Neural cell (in vitro differentiated cells): ENCODE measurements at regions not wholly inside any gene's neighbourhood (a gene's known extent, or its start where the extent isn't known, plus 50 kb on each side); places are given as distances from the start of the nearest gene placed in this dataset.

ENCODE experiments used
- H2AFZ ChIP-seq: fragments of 200-600, 300-800 bp; sonication (generic), shearing (Covaris generic); 2 replicates; pipeline ENCODE4 v1.6.0; 2014; ENCODE audit warnings: low read depth, mild to moderate bottlenecking, antibody characterized with exemption, low read length, moderate library complexity
- H3F3A ChIP-seq: fragments of 200-600 bp; shearing (Covaris generic); 2 replicates; pipeline ENCODE4 v1.6.1; 2016; ENCODE audit warnings: mild to moderate bottlenecking, moderate library complexity, mixed read lengths, antibody characterized with exemption, low read length; ENCODE audit not compliant: insufficient read depth, poor library complexity, severe bottlenecking
- H3K27ac ChIP-seq: fragments of 200-600, 300-800 bp; sonication (generic), shearing (Covaris generic); 2 replicates; pipeline ENCODE4 v1.5.1; 2014; ENCODE audit warnings: mild to moderate bottlenecking, low read length, moderate library complexity
- H3K27me3 ChIP-seq: fragments of 300-800, 200-600 bp; sonication (generic), shearing (Covaris generic); 2 replicates; pipeline ENCODE4 v1.6.0; 2014; ENCODE audit warnings: mild to moderate bottlenecking, low read depth, low read length, moderate library complexity; ENCODE audit not compliant: insufficient read depth
- H3K36me3 ChIP-seq: fragments of 300-800, 200-600 bp; sonication (generic), shearing (Covaris generic); 2 replicates; pipeline ENCODE4 v1.5.1; 2014; ENCODE audit warnings: mild to moderate bottlenecking, antibody characterized with exemption, low read length, moderate library complexity; ENCODE audit not compliant: insufficient read depth
- H3K4me2 ChIP-seq: fragments of 300-800, 200-600 bp; sonication (generic), shearing (Covaris generic); 2 replicates; pipeline ENCODE4 v1.6.0; 2014; ENCODE audit warnings: mild to moderate bottlenecking, low read length
- H3K4me3 ChIP-seq: fragments of 300-800, 200-600 bp; sonication (generic), shearing (Covaris generic); 2 replicates; pipeline ENCODE4 v1.5.1; 2014; ENCODE audit warnings: mild to moderate bottlenecking, low read length, moderate library complexity
- H3K79me2 ChIP-seq: fragments of 200-600 bp; shearing (Covaris generic); replicated peaks from 2 replicates; pipeline ENCODE4 v1.6.0; 2014; ENCODE audit warnings: mild to moderate bottlenecking, low read length, moderate library complexity; ENCODE audit not compliant: insufficient read depth
- H3K9ac ChIP-seq: fragments of 300-800, 200-600 bp; sonication (generic), shearing (Covaris generic); 2 replicates; pipeline ENCODE4 v1.6.1; 2016; ENCODE audit warnings: mild to moderate bottlenecking, low read length, mixed read lengths
- H3K9me2 ChIP-seq: fragments of 200-600 bp; shearing (Covaris generic); 2 replicates; pipeline ENCODE4 v1.6.1; 2016; ENCODE audit warnings: mild to moderate bottlenecking, low read length, mixed read lengths; ENCODE audit not compliant: insufficient read depth
- H3K9me3 ChIP-seq: fragments of 200-600, 300-800 bp; sonication (generic), shearing (Covaris generic); 2 replicates; pipeline ENCODE4 v1.6.1; 2016; ENCODE audit warnings: mild to moderate bottlenecking, mixed run types, low read length, moderate library complexity, mixed read lengths
- H4K20me1 ChIP-seq: fragments of 200-600 bp; shearing (Covaris generic); 2 replicates; pipeline ENCODE4 v1.6.1; 2016; ENCODE audit warnings: mild to moderate bottlenecking, mixed run types; ENCODE audit not compliant: insufficient read depth
- CTCF ChIP-seq: fragments of 450-650 bp; IDR thresholded peaks from 2 replicates; pipeline ENCODE4 v1.5.1; 2014; ENCODE audit warnings: antibody characterized with exemption, mild to moderate bottlenecking, moderate library complexity; ENCODE audit not compliant: poor library complexity, severe bottlenecking
- EP300 ChIP-seq: fragments of 450-650 bp; conservative IDR thresholded peaks from 2 replicates; pipeline ENCODE4 v1.6.1; 2014; ENCODE audit warnings: antibody characterized with exemption, mild to moderate bottlenecking, moderate library complexity; ENCODE audit not compliant: poor library complexity, severe bottlenecking
- EZH2 ChIP-seq: fragments of 200-600, 300-800 bp; shearing (Covaris generic), sonication (generic); IDR thresholded peaks from 2 replicates; pipeline ENCODE4 v1.6.1; 2014; ENCODE audit warnings: antibody characterized with exemption, low read length, borderline replicate concordance, mild to moderate bottlenecking; ENCODE audit not compliant: insufficient read depth, poor library complexity, severe bottlenecking
- MXI1 ChIP-seq: fragments of 450-650 bp; conservative IDR thresholded peaks from 2 replicates; pipeline ENCODE4 v1.6.1; 2014; ENCODE audit warnings: antibody characterized with exemption, mild to moderate bottlenecking; ENCODE audit not compliant: poor library complexity, severe bottlenecking
- POLR2AphosphoS5 ChIP-seq: IDR thresholded peaks from 2 replicates; pipeline ENCODE4 v1.6.1; 2012
- RAD21 ChIP-seq: fragments of 450-650 bp; conservative IDR thresholded peaks from 2 replicates; pipeline ENCODE4 v1.6.1; 2014; ENCODE audit warnings: antibody characterized with exemption, mild to moderate bottlenecking, moderate library complexity
- REST ChIP-seq: IDR thresholded peaks from 2 replicates; pipeline ENCODE4 v1.6.1; 2012; ENCODE audit warnings: borderline replicate concordance
- SMC3 ChIP-seq: fragments of 450-650 bp; conservative IDR thresholded peaks from 2 replicates; pipeline ENCODE4 v1.6.1; 2014; ENCODE audit warnings: antibody characterized with exemption, mild to moderate bottlenecking, moderate library complexity; ENCODE audit not compliant: poor library complexity
- TAF1 ChIP-seq: IDR thresholded peaks from 2 replicates; pipeline ENCODE4 v1.6.1; 2012; ENCODE audit warnings: low read depth

- Histone ChIP-seq H3K9me2 (no peaks in the 10 kb centered on the region), H3K4me2 (no peak overlapping the region)
Measured at GRCh38 chr2:186946896-186947467, 98.0 kb upstream of the ZSWIM2 start.

GRCh38 chr2:186941853-186942252 lies 92.9 kb upstream of the ZSWIM2 start:
- no peak overlapping the region for H2AFZ ChIP-seq
- H3K36me3 ChIP-seq, result no peaks in the 10 kb centered on the region
- TF ChIP-seq EP300, result no peak
- no peak for TF ChIP-seq CTCF
- TF ChIP-seq REST, result no peak
- no peak for TF ChIP-seq SMC3
- TF ChIP-seq MXI1, result no peak
- no peak for TF ChIP-seq TAF1
- no peak for TF ChIP-seq POLR2AphosphoS5

More at GRCh38 chr2:186946896-186947467, 98.0 kb upstream of the ZSWIM2 start:
- no peaks in the 10 kb centered on the region for H3K36me3 ChIP-seq
- H3K27ac ChIP-seq, result no peak overlapping the region
- no peak overlapping the region for H2AFZ ChIP-seq
- H3F3A ChIP-seq, result no peaks in the 10 kb centered on the region
- no peaks in the 10 kb centered on the region for H4K20me1 ChIP-seq
- no peak overlapping the region for H3K4me3 ChIP-seq
- no peaks in the 10 kb centered on the region for H3K27me3 ChIP-seq
- no peaks in the 10 kb centered on the region for H3K9me3 ChIP-seq
- H3K9ac ChIP-seq, result no peak overlapping the region
- TF ChIP-seq RAD21 (no peak), EZH2 (no peak), REST (no peak), SMC3 (no peak), POLR2AphosphoS5 (no peak), EP300 (no peak), CTCF (no peak)
- H3K79me2 ChIP-seq, result no peaks in the 10 kb centered on the region

More at GRCh38 chr2:186941853-186942252, 92.9 kb upstream of the ZSWIM2 start:
- H3K9me2 ChIP-seq, result no peaks in the 10 kb centered on the region
- H3K27ac ChIP-seq, result no peak overlapping the region
- H3K4me2 ChIP-seq, result no peak overlapping the region
- H3K9ac ChIP-seq, result no peak overlapping the region
- no peaks in the 10 kb centered on the region for H3K9me3 ChIP-seq
- no peaks in the 10 kb centered on the region for H3K27me3 ChIP-seq
- H3K4me3 ChIP-seq, result no peak overlapping the region
- no peaks in the 10 kb centered on the region for H4K20me1 ChIP-seq
- no peaks in the 10 kb centered on the region for H3K79me2 ChIP-seq
- H3F3A ChIP-seq, result no peaks in the 10 kb centered on the region
